Astrocyte (in vitro differentiated cells and primary cell): ENCODE measurements at regions not wholly inside any gene's neighbourhood (a gene's known extent, or its start where the extent isn't known, plus 50 kb on each side); places are given as distances from the start of the nearest gene placed in this dataset.

ENCODE experiments used
- DNase-seq: peaks from one replicate; pipeline ENCODE4 v3.0.0-alpha.2; 2010; ENCODE audit warnings: low read depth
- FAIRE-seq: peaks from 2 replicates; lab custom pipeline; 2011; peaks lifted over from hg19 to GRCh38; lab: Jason Lieb, UNC
- H2AFZ ChIP-seq: 2 replicates; pipeline ENCODE4 v1.6.0; 2012; ENCODE audit warnings: low read depth, low read length, inconsistent platforms
- H3K27ac ChIP-seq: 2 replicates; pipeline ENCODE4 v1.5.1; 2011; ENCODE audit warnings: low read depth, low read length, inconsistent platforms
- H3K27me3 ChIP-seq: 2 replicates; pipeline ENCODE4 v1.6.0; 2011; ENCODE audit warnings: low read length, inconsistent platforms; ENCODE audit not compliant: insufficient read depth
- H3K36me3 ChIP-seq: 2 replicates; pipeline ENCODE4 v1.5.1; 2011; ENCODE audit warnings: low read length, inconsistent platforms; ENCODE audit not compliant: insufficient read depth
- H3K4me1 ChIP-seq: 2 replicates; pipeline ENCODE4 v1.5.1; 2011; ENCODE audit warnings: low read length, inconsistent platforms; ENCODE audit not compliant: insufficient read depth
- H3K4me2 ChIP-seq: 2 replicates; pipeline ENCODE4 v1.6.0; 2012; ENCODE audit warnings: low read length, inconsistent platforms
- H3K4me3 ChIP-seq: 2 replicates; pipeline ENCODE4 v1.5.1; 2011; ENCODE audit warnings: low read depth, mild to moderate bottlenecking, low read length, inconsistent platforms; ENCODE audit not compliant: insufficient read depth
- H3K79me2 ChIP-seq: 2 replicates; pipeline ENCODE4 v1.6.0; 2012; ENCODE audit warnings: mild to moderate bottlenecking, low read length, inconsistent platforms; ENCODE audit not compliant: insufficient read depth
- H3K9ac ChIP-seq: 2 replicates; pipeline ENCODE4 v1.6.0; 2012; ENCODE audit warnings: mild to moderate bottlenecking, low read length, inconsistent platforms
- H3K9me3 ChIP-seq: 2 replicates; pipeline ENCODE4 v1.5.1; 2012; ENCODE audit warnings: low read depth, mild to moderate bottlenecking, low read length, inconsistent platforms; ENCODE audit not compliant: insufficient read depth
- H4K20me1 ChIP-seq: 2 replicates; pipeline ENCODE4 v1.6.0; 2012; ENCODE audit warnings: low read length, inconsistent platforms; ENCODE audit not compliant: insufficient read depth
- H3K27ac Mint-ChIP-seq: one replicate; pipeline ENCODE4 v1.8.0; 2021; ENCODE audit warnings: mild to moderate bottlenecking, mixed read lengths; ENCODE audit not compliant: unreplicated experiment
- H3K27me3 Mint-ChIP-seq: one replicate; pipeline ENCODE4 v1.8.0; 2021; ENCODE audit warnings: low read depth, mixed read lengths; ENCODE audit not compliant: unreplicated experiment
- H3K36me3 Mint-ChIP-seq: one replicate; pipeline ENCODE4 v1.8.0; 2021; ENCODE audit warnings: low read depth, mixed read lengths; ENCODE audit not compliant: unreplicated experiment
- H3K4me1 Mint-ChIP-seq: one replicate; pipeline ENCODE4 v1.8.0; 2021; ENCODE audit warnings: low read depth, mixed read lengths; ENCODE audit not compliant: unreplicated experiment
- H3K4me3 Mint-ChIP-seq: one replicate; pipeline ENCODE4 v1.8.0; 2021; ENCODE audit warnings: mild to moderate bottlenecking, moderate library complexity, mixed read lengths; ENCODE audit not compliant: unreplicated experiment
- H3K9me3 Mint-ChIP-seq: one replicate; pipeline ENCODE4 v1.8.0; 2021; ENCODE audit warnings: mild to moderate bottlenecking, mixed read lengths; ENCODE audit not compliant: unreplicated experiment
- CTCF ChIP-seq: IDR thresholded peaks from 2 replicates; pipeline ENCODE4 v1.5.1; 2011; ENCODE audit warnings: low read depth, mild to moderate bottlenecking, inconsistent platforms, low read length, moderate library complexity; ENCODE audit not compliant: insufficient read depth
- EZH2 ChIP-seq: IDR thresholded peaks from 2 replicates; pipeline ENCODE4 v1.6.1; 2012; ENCODE audit warnings: mild to moderate bottlenecking, low read length, inconsistent platforms; ENCODE audit not compliant: insufficient read depth

GRCh38 chr12:92277795-92278194 lies 132.1 kb upstream of the BTG1 start:
- no peaks in the 10 kb centered on the region for H3K36me3 Mint-ChIP-seq
- H3K4me3 ChIP-seq = no peak overlapping the region
- H3K9me3 ChIP-seq = no peaks in the 10 kb centered on the region
- no peak for DNase-seq
- H3K4me1 ChIP-seq = no peaks in the 10 kb centered on the region
- H3K27ac ChIP-seq = no peak overlapping the region
- H3K4me2 ChIP-seq = no peak overlapping the region
- TF ChIP-seq EZH2 = no peak
- no peak for TF ChIP-seq CTCF
- H3K27me3 Mint-ChIP-seq = no peaks in the 10 kb centered on the region
- no peaks in the 10 kb centered on the region for H4K20me1 ChIP-seq
- H3K9ac ChIP-seq = no peak overlapping the region
- H3K27ac Mint-ChIP-seq = no peak overlapping the region
- H3K27me3 ChIP-seq = no peaks in the 10 kb centered on the region
- H2AFZ ChIP-seq = no peak overlapping the region
- no peak overlapping the region for H3K4me3 Mint-ChIP-seq
- H3K4me1 Mint-ChIP-seq = no peaks in the 10 kb centered on the region
- H3K9me3 Mint-ChIP-seq = no peaks in the 10 kb centered on the region
- FAIRE-seq = no peak
- no peaks in the 10 kb centered on the region for H3K79me2 ChIP-seq
- H3K36me3 ChIP-seq = no peaks in the 10 kb centered on the region

DNA sequence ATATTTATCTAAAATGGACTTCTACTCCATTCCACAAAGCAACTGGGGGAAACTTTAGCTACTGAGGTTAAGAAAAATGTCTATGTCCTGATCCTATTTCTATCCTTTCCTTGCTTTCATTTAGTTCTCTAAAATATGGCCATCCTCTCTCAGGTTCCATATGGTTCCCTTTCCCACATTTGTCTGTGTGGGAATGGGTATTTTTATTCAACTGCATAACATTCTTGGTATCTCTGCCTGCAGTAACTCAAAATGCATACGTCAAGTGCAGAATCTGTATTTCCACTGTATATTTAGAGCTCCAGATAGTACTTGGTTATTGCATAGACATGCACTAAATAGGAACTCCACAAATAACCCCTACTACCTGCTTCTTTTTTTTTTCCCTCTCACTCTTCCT lies 130.6 kb upstream of the BTG1 start:
- TF ChIP-seq EZH2 (no peak), CTCF (no peak)
- no peaks in the 10 kb centered on the region for H3K4me1 ChIP-seq
- no peaks in the 10 kb centered on the region for H4K20me1 ChIP-seq
- DNase-seq (no peak), FAIRE-seq (no peak)
- no peaks in the 10 kb centered on the region for H3K27me3 ChIP-seq
- H3K4me2 ChIP-seq = no peak overlapping the region
- H3K36me3 ChIP-seq = no peaks in the 10 kb centered on the region
- no peak overlapping the region for H3K4me3 ChIP-seq
- no peak overlapping the region for H3K27ac Mint-ChIP-seq
- H3K9ac ChIP-seq = no peak overlapping the region
- no peaks in the 10 kb centered on the region for H3K36me3 Mint-ChIP-seq
- H3K79me2 ChIP-seq = no peaks in the 10 kb centered on the region
- H3K9me3 Mint-ChIP-seq = no peaks in the 10 kb centered on the region
- no peak overlapping the region for H2AFZ ChIP-seq
- H3K4me1 Mint-ChIP-seq = no peaks in the 10 kb centered on the region
- H3K27ac ChIP-seq = no peak overlapping the region
- no peaks in the 10 kb centered on the region for H3K27me3 Mint-ChIP-seq
- H3K4me3 Mint-ChIP-seq = no peak overlapping the region
- no peaks in the 10 kb centered on the region for H3K9me3 ChIP-seq

DNA sequence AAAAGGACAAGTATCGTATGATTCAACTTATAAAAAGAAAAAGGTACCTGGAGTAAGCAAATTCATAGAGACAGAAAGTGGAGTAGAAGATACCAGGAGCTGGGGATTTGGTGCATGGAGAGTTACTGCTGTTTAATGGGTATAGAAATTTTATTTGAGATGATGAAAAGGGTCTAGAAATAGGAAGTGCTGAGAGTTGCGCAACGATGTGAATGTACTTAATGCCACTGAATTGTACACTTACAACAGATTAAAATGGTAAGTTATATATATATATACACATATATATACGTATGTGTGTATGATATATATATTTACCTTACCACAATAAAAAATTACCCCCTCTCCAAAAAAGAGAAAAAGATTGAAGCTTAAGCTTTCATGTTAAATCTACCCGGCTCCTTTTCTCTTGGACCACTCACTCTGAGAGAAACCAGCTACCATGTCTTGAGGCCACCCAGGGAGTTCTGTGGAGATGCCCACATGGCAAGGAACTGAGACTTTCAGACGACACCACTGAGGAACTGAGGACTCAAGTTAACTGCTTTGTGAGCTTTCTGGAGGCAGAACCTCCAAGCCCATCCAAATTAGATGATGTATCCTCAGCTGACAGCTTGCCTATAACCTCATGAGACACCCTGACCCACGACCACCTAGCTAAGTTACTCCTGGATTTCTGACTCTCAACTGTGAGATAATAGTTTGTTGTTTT lies 130.0 kb upstream of the BTG1 start:
- no peak for FAIRE-seq

More for the DNA sequence above, 130.0 kb upstream of the BTG1 start:
- H3K9ac ChIP-seq = no peak overlapping the region
- H3K4me3 ChIP-seq = no peak overlapping the region
- no peaks in the 10 kb centered on the region for H3K4me1 ChIP-seq
- no peak overlapping the region for H2AFZ ChIP-seq
- no peaks in the 10 kb centered on the region for H3K79me2 ChIP-seq
- H3K27ac ChIP-seq = no peak overlapping the region
- H3K4me2 ChIP-seq = no peak overlapping the region
- H3K27me3 Mint-ChIP-seq = no peaks in the 10 kb centered on the region
- no peak overlapping the region for H3K4me3 Mint-ChIP-seq
- H4K20me1 ChIP-seq = no peaks in the 10 kb centered on the region
- H3K27me3 ChIP-seq = no peaks in the 10 kb centered on the region
- DNase-seq = no peak
- no peaks in the 10 kb centered on the region for H3K9me3 Mint-ChIP-seq
- H3K9me3 ChIP-seq = no peaks in the 10 kb centered on the region
- H3K4me1 Mint-ChIP-seq = no peaks in the 10 kb centered on the region
- no peaks in the 10 kb centered on the region for H3K36me3 Mint-ChIP-seq
- no peaks in the 10 kb centered on the region for H3K36me3 ChIP-seq
- H3K27ac Mint-ChIP-seq = no peak overlapping the region
- no peak for TF ChIP-seq CTCF
- TF ChIP-seq EZH2 = no peak
